ENCODE measurements at regions not wholly inside any gene's neighbourhood (a gene's known extent, or its start where the extent isn't known, plus 50 kb on each side); places are given as distances from the start of the nearest gene placed in this dataset.

DNA sequence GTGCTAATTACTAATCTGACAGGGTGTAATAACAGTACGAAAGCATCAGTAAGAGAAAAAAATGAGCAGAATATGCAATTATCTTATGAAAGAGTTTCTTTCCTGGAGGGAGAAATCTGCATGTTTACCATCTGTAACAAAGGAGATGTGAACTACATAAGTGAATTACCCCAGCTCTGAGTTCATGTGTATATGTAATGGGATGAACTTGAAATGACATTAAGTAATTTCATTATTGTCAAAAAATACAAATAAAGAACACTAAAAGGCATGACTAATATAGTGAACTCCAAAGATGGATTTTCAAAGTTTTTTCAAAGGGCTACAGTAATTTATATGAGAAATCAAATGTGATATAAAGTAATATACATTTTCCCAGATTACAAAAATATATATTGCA lies 944.0 kb downstream of the MAT2B start:
- Histone ChIP-seq H3K4me2 (ENCODE audit: low read length) (no peak overlapping the region), H3K9me2 (ENCODE audit: low read depth, low read length) (no peaks in the 10 kb centered on the region), H3K9ac (ENCODE audit: low read length) (no peak overlapping the region), H3K9me3 (ENCODE audit: low read length) (no peaks in the 10 kb centered on the region), H3K27me3 (ENCODE audit: insufficient read depth, low read length) (no peaks in the 10 kb centered on the region), H3K36me3 (ENCODE audit: insufficient read depth, low read length) (no peaks in the 10 kb centered on the region), H3K4me3 (ENCODE audit: low read depth, low read length, poor library complexity, severe bottlenecking) (no peak overlapping the region), H3F3A (ENCODE audit: insufficient read depth, low read length) (no peaks in the 10 kb centered on the region), H3K79me2 (ENCODE audit: insufficient read depth, low read length) (no peaks in the 10 kb centered on the region), H3K4me1 (ENCODE audit: insufficient read depth, low read length, severe bottlenecking) (no peaks in the 10 kb centered on the region), H4K20me1 (ENCODE audit: insufficient read depth, low read length) (no peaks in the 10 kb centered on the region), H2AFZ (ENCODE audit: low read length) (no peak overlapping the region), H3K27ac (ENCODE audit: low read depth, low read length, poor library complexity, severe bottlenecking) (no peak overlapping the region)
- no peak for TF ChIP-seq EZH2 (IDR thresholded peaks at IDR 0.05; ENCODE audit: borderline replicate concordance, low read length)
- TF ChIP-seq, protein P1, sequence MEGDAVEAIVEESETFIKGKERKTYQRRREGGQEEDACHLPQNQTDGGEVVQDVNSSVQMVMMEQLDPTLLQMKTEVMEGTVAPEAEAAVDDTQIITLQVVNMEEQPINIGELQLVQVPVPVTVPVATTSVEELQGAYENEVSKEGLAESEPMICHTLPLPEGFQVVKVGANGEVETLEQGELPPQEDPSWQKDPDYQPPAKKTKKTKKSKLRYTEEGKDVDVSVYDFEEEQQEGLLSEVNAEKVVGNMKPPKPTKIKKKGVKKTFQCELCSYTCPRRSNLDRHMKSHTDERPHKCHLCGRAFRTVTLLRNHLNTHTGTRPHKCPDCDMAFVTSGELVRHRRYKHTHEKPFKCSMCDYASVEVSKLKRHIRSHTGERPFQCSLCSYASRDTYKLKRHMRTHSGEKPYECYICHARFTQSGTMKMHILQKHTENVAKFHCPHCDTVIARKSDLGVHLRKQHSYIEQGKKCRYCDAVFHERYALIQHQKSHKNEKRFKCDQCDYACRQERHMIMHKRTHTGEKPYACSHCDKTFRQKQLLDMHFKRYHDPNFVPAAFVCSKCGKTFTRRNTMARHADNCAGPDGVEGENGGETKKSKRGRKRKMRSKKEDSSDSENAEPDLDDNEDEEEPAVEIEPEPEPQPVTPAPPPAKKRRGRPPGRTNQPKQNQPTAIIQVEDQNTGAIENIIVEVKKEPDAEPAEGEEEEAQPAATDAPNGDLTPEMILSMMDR (IDR thresholded peaks at IDR 0.05; ENCODE audit: low read length) = no peak

DNA sequence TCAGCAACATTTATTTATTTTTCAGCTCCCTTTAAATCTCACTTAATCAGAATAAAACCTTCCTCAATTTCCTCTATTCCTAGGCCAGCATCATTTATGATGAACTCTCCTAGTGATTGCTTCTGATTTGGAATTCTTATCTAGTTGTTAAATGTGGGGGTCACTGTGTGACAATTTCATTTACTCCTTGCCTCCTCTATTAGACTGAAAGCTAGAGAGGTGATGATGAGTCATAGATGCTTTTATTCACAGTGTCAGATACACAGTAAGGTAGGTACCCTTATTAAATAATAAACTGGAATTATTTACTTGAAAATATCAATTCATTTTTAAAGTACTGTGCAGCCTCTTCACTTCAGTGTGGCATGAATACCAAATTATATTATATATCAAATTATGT lies 960.6 kb downstream of the MAT2B start:
- no peaks in the 10 kb centered on the region for H3F3A ChIP-seq (ENCODE audit: insufficient read depth, low read length)
- H4K20me1 ChIP-seq (ENCODE audit: insufficient read depth, low read length) = no peaks in the 10 kb centered on the region
- no peaks in the 10 kb centered on the region for H3K36me3 ChIP-seq (ENCODE audit: insufficient read depth, low read length)
- no peak overlapping the region for H3K27ac ChIP-seq (ENCODE audit: low read depth, low read length, poor library complexity, severe bottlenecking)
- H3K9me3 ChIP-seq (ENCODE audit: low read length) = no peaks in the 10 kb centered on the region
- no peaks in the 10 kb centered on the region for H3K4me1 ChIP-seq (ENCODE audit: insufficient read depth, low read length, severe bottlenecking)
- no peaks in the 10 kb centered on the region for H3K79me2 ChIP-seq (ENCODE audit: insufficient read depth, low read length)
- no peak overlapping the region for H3K9ac ChIP-seq (ENCODE audit: low read length)
- no peak overlapping the region for H2AFZ ChIP-seq (ENCODE audit: low read length)
- H3K27me3 ChIP-seq (ENCODE audit: insufficient read depth, low read length) = no peaks in the 10 kb centered on the region
- H3K4me2 ChIP-seq (ENCODE audit: low read length) = no peak overlapping the region
- no peak overlapping the region for H3K4me3 ChIP-seq (ENCODE audit: low read depth, low read length, poor library complexity, severe bottlenecking)
- TF ChIP-seq, protein P1 (IDR thresholded peaks at IDR 0.05; ENCODE audit: low read length) = no peak
- no peak for TF ChIP-seq EZH2 (IDR thresholded peaks at IDR 0.05; ENCODE audit: borderline replicate concordance, low read length)
- no peaks in the 10 kb centered on the region for H3K9me2 ChIP-seq (ENCODE audit: low read depth, low read length)

DNA sequence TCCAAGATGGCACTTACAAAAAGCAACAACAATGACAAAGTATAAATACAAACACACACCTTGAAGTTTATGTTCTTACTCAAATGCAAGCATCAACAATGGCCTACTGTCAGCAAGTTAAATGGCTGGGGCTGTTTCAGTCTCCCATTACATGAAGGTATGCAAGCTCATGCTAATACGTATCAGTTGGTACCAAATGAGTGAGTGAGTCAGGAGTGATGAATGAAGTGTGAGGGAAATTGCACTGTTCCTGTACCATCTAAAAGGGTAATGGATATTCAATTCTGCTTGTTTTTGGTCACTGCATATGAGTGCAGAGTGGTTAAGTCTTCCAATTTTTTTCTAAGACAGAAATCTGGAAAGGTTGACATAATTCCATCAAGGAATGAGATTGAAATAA lies 964.9 kb downstream of the MAT2B start:
- no peak overlapping the region for H3K27ac ChIP-seq (ENCODE audit: low read depth, low read length, poor library complexity, severe bottlenecking)
- no peaks in the 10 kb centered on the region for H3K79me2 ChIP-seq (ENCODE audit: insufficient read depth, low read length)
- TF ChIP-seq, protein P1 (IDR thresholded peaks at IDR 0.05; ENCODE audit: low read length) = no peak
- no peak for TF ChIP-seq EZH2 (IDR thresholded peaks at IDR 0.05; ENCODE audit: borderline replicate concordance, low read length)
- H3K4me2 ChIP-seq (ENCODE audit: low read length) = no peak overlapping the region
- no peaks in the 10 kb centered on the region for H3K9me3 ChIP-seq (ENCODE audit: low read length)
- H3K4me3 ChIP-seq (ENCODE audit: low read depth, low read length, poor library complexity, severe bottlenecking) = no peak overlapping the region
- H3K4me1 ChIP-seq (ENCODE audit: insufficient read depth, low read length, severe bottlenecking) = no peaks in the 10 kb centered on the region
- H2AFZ ChIP-seq (ENCODE audit: low read length) = no peak overlapping the region
- H3K36me3 ChIP-seq (ENCODE audit: insufficient read depth, low read length) = no peaks in the 10 kb centered on the region
- H3K27me3 ChIP-seq (ENCODE audit: insufficient read depth, low read length) = no peaks in the 10 kb centered on the region
- H4K20me1 ChIP-seq (ENCODE audit: insufficient read depth, low read length) = no peaks in the 10 kb centered on the region
- H3K9me2 ChIP-seq (ENCODE audit: low read depth, low read length) = no peaks in the 10 kb centered on the region
- no peak overlapping the region for H3K9ac ChIP-seq (ENCODE audit: low read length)
- no peaks in the 10 kb centered on the region for H3F3A ChIP-seq (ENCODE audit: insufficient read depth, low read length)
